HPDE6-E6E7 (cell line): ENCODE measurements at regions not wholly inside any gene's neighbourhood (a gene's known extent, or its start where the extent isn't known, plus 50 kb on each side); places are given as distances from the start of the nearest gene placed in this dataset.

Experiments used
- DNase-seq: peaks from one replicate; pipeline ENCODE4 v3.0.0; 2011; ENCODE audit warnings: missing footprints; ENCODE audit errors: extremely low spot score

GRCh38 chr4:181541396-181541795, 701.8 kb upstream of the TENM3 start:
- DNase-seq = no peak

- peak; percentile 63 for DNase-seq
These were observed 694.2 kb upstream of the TENM3 start for GRCh38 chr4:181548873-181549575.

- no peak for DNase-seq
These were observed 693.5 kb upstream of the TENM3 start for GRCh38 chr4:181549576-181550188.

GRCh38 chr4:181550381-181550780, 692.8 kb upstream of the TENM3 start:
- no peak for DNase-seq

GRCh38 chr4:181559637-181560036, 683.6 kb upstream of the TENM3 start:
- no peak for DNase-seq

- no peak for DNase-seq
These were observed 680.8 kb upstream of the TENM3 start for GRCh38 chr4:181562399-181562798.

- no peak for DNase-seq
These were observed 678.6 kb upstream of the TENM3 start for GRCh38 chr4:181564625-181565024.

GRCh38 chr4:181566490-181566889, 676.7 kb upstream of the TENM3 start:
- DNase-seq = no peak

GRCh38 chr4:181569553-181569952, 673.6 kb upstream of the TENM3 start:
- DNase-seq = peak; percentile 34

GRCh38 chr4:181578911-181579310, 664.3 kb upstream of the TENM3 start:
- no peak for DNase-seq

GRCh38 chr4:181579486-181579885, 663.7 kb upstream of the TENM3 start:
- DNase-seq = no peak

- DNase-seq = no peak
These were observed 661.2 kb upstream of the TENM3 start for GRCh38 chr4:181581983-181582382.

GRCh38 chr4:181582595-181582994, 660.6 kb upstream of the TENM3 start:
- no peak for DNase-seq

GRCh38 chr4:181588733-181589302, 654.4 kb upstream of the TENM3 start:
- DNase-seq = no peak

- no peak for DNase-seq
These were observed 650.9 kb upstream of the TENM3 start for GRCh38 chr4:181592221-181592745.

- no peak for DNase-seq
These were observed 649.5 kb upstream of the TENM3 start for GRCh38 chr4:181593703-181594102.

- no peak for DNase-seq
These were observed 649.0 kb upstream of the TENM3 start for GRCh38 chr4:181594188-181594587.

GRCh38 chr4:181595716-181596115, 647.5 kb upstream of the TENM3 start:
- DNase-seq = no peak

GRCh38 chr4:181597766-181598165, 645.4 kb upstream of the TENM3 start:
- no peak for DNase-seq

- no peak for DNase-seq
These were observed 644.1 kb upstream of the TENM3 start for GRCh38 chr4:181599134-181599533.

- no peak for DNase-seq
These were observed 642.1 kb upstream of the TENM3 start for GRCh38 chr4:181601103-181601502.

- no peak for DNase-seq
These were observed 638.7 kb upstream of the TENM3 start for GRCh38 chr4:181604546-181604945.

- no peak for DNase-seq
These were observed 636.9 kb upstream of the TENM3 start for GRCh38 chr4:181606300-181606699.
